K562 (cell line): ENCODE measurements at regions not wholly inside any gene's neighbourhood (a gene's known extent, or its start where the extent isn't known, plus 50 kb on each side); places are given as distances from the start of the nearest gene placed in this dataset.

ENCODE experiments used
- CGGBP1 ChIP-seq: fragments of 250-450 bp; sonication (Bioruptor Pico); IDR thresholded peaks from 2 replicates; pipeline ENCODE4 v1.9.0; 2021; ENCODE audit warnings: mild to moderate bottlenecking
- GATA2 ChIP-seq: sonication (generic); formaldehyde crosslinking; IDR thresholded peaks from 2 replicates; pipeline ENCODE4 v1.4.0; 2020; ENCODE audit warnings: mild to moderate bottlenecking, missing genetic modification reagents
- GTF2A2 ChIP-seq: IDR thresholded peaks from 2 replicates; pipeline ENCODE4 v1.6.1; 2016; ENCODE audit warnings: mild to moderate bottlenecking, missing genetic modification characterization, missing compliant biosample characterization
- HDAC3 ChIP-seq: fragments of 450-650 bp; IDR thresholded peaks from 2 replicates; pipeline ENCODE4 v1.6.1; 2018; ENCODE audit warnings: borderline replicate concordance, mild to moderate bottlenecking, moderate library complexity; ENCODE audit not compliant: partially characterized antibody
- KAT7 ChIP-seq: sonication (generic); formaldehyde crosslinking; IDR thresholded peaks from 2 replicates; pipeline ENCODE4 v1.8.0; 2022; ENCODE audit warnings: missing genetic modification reagents, mild to moderate bottlenecking, borderline replicate concordance
- NFXL1 ChIP-seq: fragments of 450-650 bp; formaldehyde crosslinking; IDR thresholded peaks from 2 replicates; pipeline ENCODE4 v1.4.0; 2021; ENCODE audit warnings: mild to moderate bottlenecking
- NR2F6 ChIP-seq: fragments of 450-650 bp; formaldehyde crosslinking; IDR thresholded peaks from 2 replicates; pipeline ENCODE4 v1.4.0; 2020; ENCODE audit warnings: mild to moderate bottlenecking
- PML ChIP-seq: IDR thresholded peaks from 2 replicates; pipeline ENCODE4 v1.6.1; 2012; ENCODE audit warnings: low read length, inconsistent platforms
- POLR2H ChIP-seq: IDR thresholded peaks from 2 replicates; pipeline ENCODE4 v1.6.1; 2016; ENCODE audit warnings: missing genetic modification characterization, low read depth, mild to moderate bottlenecking, control low read depth, missing compliant biosample characterization, moderate library complexity
- RAD21 ChIP-seq, 2 experiments: fragments of 250-450 bp in 1 of 2; fragments of 450-650 bp in 1 of 2; sonication (Bioruptor Pico) in 1 of 2; formaldehyde crosslinking in 1 of 2; IDR thresholded peaks in 1 of 2; conservative IDR thresholded peaks in 1 of 2; 2 replicates each; pipeline versions ENCODE4 v1.4.0 to v1.8.0; 2020 to 2022; ENCODE audit warnings: mild to moderate bottlenecking in 2 of 2, moderate library complexity in 1 of 2
- SMARCA5 ChIP-seq: fragments of 450-650 bp; IDR thresholded peaks from 2 replicates; pipeline ENCODE4 v1.6.1; 2016
- SP1 ChIP-seq: sonication (generic); formaldehyde crosslinking; IDR thresholded peaks from 2 replicates; pipeline ENCODE4 v1.8.1; 2022; ENCODE audit warnings: mild to moderate bottlenecking, missing genetic modification reagents
- TEAD2 ChIP-seq: fragments of 450-650 bp; IDR thresholded peaks from 2 replicates; pipeline ENCODE4 v1.6.1; 2016; ENCODE audit warnings: missing genetic modification characterization, control low read depth, missing compliant biosample characterization
- TRIM28 ChIP-seq: fragments of 450-650 bp; IDR thresholded peaks from 2 replicates; pipeline ENCODE4 v1.6.1; 2017
- ZFP30 ChIP-seq: fragments of 250-450 bp; sonication (Bioruptor Pico); IDR thresholded peaks from 2 replicates; pipeline ENCODE4 v1.8.0; 2022; ENCODE audit warnings: moderate library complexity, mild to moderate bottlenecking, inconsistent platforms, borderline replicate concordance
- ZNF134 ChIP-seq: fragments of 250-450 bp; sonication (Bioruptor Pico); conservative IDR thresholded peaks from 2 replicates; pipeline ENCODE4 v1.4.0; 2020
- ZNF146 ChIP-seq: IDR thresholded peaks from one replicate; pipeline ENCODE4 v1.6.1; 2018; ENCODE audit warnings: missing compliant biosample characterization; ENCODE audit not compliant: unreplicated experiment
- ZNF239 ChIP-seq: fragments of 250-450 bp; sonication (Bioruptor Pico); IDR thresholded peaks from 2 replicates; pipeline ENCODE4 v1.4.0; 2020; ENCODE audit warnings: mild to moderate bottlenecking
- ZNF274 ChIP-seq: IDR thresholded peaks from 2 replicates; pipeline ENCODE4 v1.6.1; 2011; ENCODE audit warnings: low read depth, mild to moderate bottlenecking, low read length, moderate library complexity, borderline replicate concordance
- ZNF507 ChIP-seq: conservative IDR thresholded peaks from 2 replicates; pipeline ENCODE4 v1.6.1; 2017; ENCODE audit warnings: missing genetic modification characterization, missing compliant biosample characterization
- TF ChIP-seq, protein P1 (sequence below): fragments of 450-650 bp; IDR thresholded peaks from 2 replicates; pipeline ENCODE4 v1.6.1; 2016; ENCODE audit warnings: low read depth
- TF ChIP-seq, protein P2 (sequence below): sonication (generic); formaldehyde crosslinking; IDR thresholded peaks from 2 replicates; pipeline ENCODE4 v1.8.0; 2022; ENCODE audit warnings: mild to moderate bottlenecking, missing genetic modification reagents

DNA sequence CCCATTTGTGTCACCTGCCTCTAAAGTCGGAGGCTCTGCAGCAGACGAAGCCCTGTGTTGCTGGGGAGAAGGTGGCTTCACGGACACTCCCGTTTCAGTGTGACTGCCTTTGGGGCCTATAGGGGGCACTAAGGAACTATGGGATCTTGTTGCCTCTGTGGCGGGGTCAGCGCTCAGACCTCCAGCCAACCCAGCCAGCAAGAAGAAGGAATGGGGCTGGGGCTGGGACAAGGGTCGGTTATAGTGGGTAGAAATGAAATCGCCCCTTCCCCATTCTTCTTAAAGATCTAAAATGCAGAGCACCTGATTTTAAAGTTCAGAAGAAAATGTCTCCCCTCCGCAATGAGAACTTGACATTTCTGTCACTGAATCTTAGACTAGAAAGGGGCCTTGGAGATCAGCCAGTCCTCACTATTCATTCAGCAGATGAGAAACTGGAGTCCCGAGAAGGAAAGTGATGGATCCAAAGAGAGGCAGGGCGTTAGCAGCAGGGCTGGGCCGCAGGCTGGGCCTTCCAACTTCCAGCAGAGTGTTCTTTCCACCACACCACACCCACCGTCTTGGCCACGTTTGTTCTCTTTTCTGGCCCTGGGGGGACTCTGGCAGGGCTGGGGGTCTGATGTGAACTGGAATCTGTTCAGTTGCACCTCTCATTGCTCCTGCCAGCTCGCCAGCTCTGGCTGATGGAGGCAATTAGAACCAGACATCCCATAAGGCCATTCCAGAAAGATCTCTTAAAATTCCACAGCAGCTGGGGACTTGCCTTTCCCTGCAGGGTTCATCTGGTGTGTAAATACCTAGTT is 195.4 kb downstream of the OPA1 start (continued):
- TF ChIP-seq SMARCA5 (no peak), GATA2 (CRISPR knock-in tag) (no peak), ZNF146 (CRISPR knock-in tag) (no peak), NR2F6 (CRISPR knock-in tag) (no peak), GTF2A2 (no peak), POLR2H (tag) (no peak), KAT7 (peak; percentile 64; the same call in 1 of the 2 replicates), HDAC3 (no peak), NFXL1 (CRISPR knock-in tag) (no peak), PML (no peak), CGGBP1 (CRISPR knock-in tag) (no peak), SP1 (CRISPR knock-in tag) (no peak), TEAD2 (tag) (no peak), ZNF134 (CRISPR knock-in tag) (no peak), RAD21 (CRISPR knock-in tag; conservative IDR thresholded peaks at IDR 0.05 in 1 of 2, IDR thresholded peaks at IDR 0.05 in 1 of 2) (peak; percentile 95 to 96), ZNF239 (peak; percentile 32; the same call in 1 of the 2 replicates), ZNF507 (no peak), ZNF274 (no peak), TRIM28 (no peak), ZFP30 (CRISPR knock-in tag) (no peak)
- TF ChIP-seq, protein P1, sequence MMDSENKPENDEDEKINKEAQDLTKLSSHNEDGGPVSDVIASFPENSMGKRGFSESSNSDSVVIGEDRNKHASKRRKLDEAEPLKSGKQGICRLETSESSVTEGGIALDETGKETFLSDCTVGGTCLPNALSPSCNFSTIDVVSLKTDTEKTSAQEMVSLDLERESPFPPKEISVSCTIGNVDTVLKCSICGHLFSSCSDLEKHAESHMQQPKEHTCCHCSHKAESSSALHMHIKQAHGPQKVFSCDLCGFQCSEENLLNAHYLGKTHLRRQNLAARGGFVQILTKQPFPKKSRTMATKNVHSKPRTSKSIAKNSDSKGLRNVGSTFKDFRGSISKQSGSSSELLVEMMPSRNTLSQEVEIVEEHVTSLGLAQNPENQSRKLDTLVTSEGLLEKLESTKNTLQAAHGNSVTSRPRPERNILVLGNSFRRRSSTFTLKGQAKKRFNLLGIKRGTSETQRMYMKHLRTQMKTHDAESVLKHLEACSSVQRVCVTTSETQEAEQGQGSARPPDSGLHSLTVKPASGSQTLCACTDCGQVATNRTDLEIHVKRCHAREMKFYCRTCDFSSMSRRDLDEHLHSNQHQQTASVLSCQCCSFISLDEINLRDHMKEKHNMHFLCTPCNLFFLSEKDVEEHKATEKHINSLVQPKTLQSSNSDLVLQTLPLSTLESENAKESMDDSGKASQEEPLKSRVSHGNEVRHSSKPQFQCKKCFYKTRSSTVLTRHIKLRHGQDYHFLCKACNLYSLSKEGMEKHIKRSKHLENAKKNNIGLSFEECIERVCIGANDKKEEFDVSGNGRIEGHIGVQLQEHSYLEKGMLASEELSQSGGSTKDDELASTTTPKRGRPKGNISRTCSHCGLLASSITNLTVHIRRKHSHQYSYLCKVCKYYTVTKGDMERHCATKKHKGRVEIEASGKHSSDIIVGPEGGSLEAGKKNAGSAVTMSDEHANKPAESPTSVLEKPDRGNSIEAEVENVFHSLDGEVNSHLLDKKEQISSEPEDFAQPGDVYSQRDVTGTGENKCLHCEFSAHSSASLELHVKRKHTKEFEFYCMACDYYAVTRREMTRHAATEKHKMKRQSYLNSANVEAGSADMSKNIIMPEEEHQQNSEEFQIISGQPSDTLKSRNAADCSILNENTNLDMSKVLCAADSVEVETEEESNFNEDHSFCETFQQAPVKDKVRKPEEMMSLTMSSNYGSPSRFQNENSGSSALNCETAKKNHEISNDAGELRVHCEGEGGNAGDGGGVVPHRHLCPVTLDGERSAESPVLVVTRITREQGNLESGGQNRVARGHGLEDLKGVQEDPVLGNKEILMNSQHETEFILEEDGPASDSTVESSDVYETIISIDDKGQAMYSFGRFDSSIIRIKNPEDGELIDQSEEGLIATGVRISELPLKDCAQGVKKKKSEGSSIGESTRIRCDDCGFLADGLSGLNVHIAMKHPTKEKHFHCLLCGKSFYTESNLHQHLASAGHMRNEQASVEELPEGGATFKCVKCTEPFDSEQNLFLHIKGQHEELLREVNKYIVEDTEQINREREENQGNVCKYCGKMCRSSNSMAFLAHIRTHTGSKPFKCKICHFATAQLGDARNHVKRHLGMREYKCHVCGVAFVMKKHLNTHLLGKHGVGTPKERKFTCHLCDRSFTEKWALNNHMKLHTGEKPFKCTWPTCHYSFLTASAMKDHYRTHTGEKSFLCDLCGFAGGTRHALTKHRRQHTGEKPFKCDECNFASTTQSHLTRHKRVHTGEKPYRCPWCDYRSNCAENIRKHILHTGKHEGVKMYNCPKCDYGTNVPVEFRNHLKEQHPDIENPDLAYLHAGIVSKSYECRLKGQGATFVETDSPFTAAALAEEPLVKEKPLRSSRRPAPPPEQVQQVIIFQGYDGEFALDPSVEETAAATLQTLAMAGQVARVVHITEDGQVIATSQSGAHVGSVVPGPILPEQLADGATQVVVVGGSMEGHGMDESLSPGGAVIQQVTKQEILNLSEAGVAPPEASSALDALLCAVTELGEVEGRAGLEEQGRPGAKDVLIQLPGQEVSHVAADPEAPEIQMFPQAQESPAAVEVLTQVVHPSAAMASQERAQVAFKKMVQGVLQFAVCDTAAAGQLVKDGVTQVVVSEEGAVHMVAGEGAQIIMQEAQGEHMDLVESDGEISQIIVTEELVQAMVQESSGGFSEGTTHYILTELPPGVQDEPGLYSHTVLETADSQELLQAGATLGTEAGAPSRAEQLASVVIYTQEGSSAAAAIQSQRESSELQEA = no peak
- TF ChIP-seq, protein P2, sequence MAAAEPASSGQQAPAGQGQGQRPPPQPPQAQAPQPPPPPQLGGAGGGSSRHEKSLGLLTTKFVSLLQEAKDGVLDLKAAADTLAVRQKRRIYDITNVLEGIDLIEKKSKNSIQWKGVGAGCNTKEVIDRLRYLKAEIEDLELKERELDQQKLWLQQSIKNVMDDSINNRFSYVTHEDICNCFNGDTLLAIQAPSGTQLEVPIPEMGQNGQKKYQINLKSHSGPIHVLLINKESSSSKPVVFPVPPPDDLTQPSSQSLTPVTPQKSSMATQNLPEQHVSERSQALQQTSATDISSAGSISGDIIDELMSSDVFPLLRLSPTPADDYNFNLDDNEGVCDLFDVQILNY = no peak
